Kidney (tissue), 13 donors: ENCODE measurements at regions not wholly inside any gene's neighbourhood (a gene's known extent, or its start where the extent isn't known, plus 50 kb on each side); places are given as distances from the start of the nearest gene placed in this dataset.
A peak's percentile ranks its signal among the peaks of the same experiment; 100 is the strongest.

Experiments
- DNase-seq, 5 donors: peaks; one replicate each; pipeline ENCODE4 v3.0.0-alpha.2; 2013 to 2020
- FAIRE-seq: peaks from 2 replicates; lab custom pipeline; 2012; peaks lifted over from hg19 to GRCh38; lab: Jason Lieb, UNC
- H3K27ac ChIP-seq, 2 donors: one replicate each; pipeline ENCODE4 v1.7.0; 2013; ENCODE audit warnings: low read depth in 2 of 2, low read length in 2 of 2, inconsistent platforms in 1 of 2
- H3K27me3 ChIP-seq: one replicate; pipeline ENCODE4 v1.7.1; 2013; ENCODE audit warnings: low read length, inconsistent platforms; ENCODE audit not compliant: control insufficient read depth, insufficient read depth
- H3K36me3 ChIP-seq, 3 donors: one replicate each; pipeline versions ENCODE4 v1.7.0 to v1.7.1; 2013; ENCODE audit warnings: low read length in 3 of 3, control low read depth in 1 of 3, inconsistent platforms in 1 of 3; ENCODE audit not compliant: insufficient read depth in 3 of 3, control insufficient read depth in 2 of 3
- H3K4me1 ChIP-seq, 3 donors: one replicate each; pipeline versions ENCODE4 v1.7.0 to v1.7.1; 2013; ENCODE audit warnings: low read length in 3 of 3, inconsistent platforms in 1 of 3, low read depth in 1 of 3; ENCODE audit not compliant: control insufficient read depth in 2 of 3, insufficient read depth in 2 of 3
- H3K4me3 ChIP-seq, 3 donors: one replicate each; pipeline versions ENCODE4 v1.7.0 to v1.8.1; 2013; ENCODE audit warnings: low read length in 3 of 3, control low read depth in 1 of 3, inconsistent platforms in 1 of 3
- H3K9ac ChIP-seq, 3 donors: one replicate each; pipeline versions ENCODE4 v1.7.0 to v1.7.1; 2013; ENCODE audit warnings: low read length in 3 of 3, control low read depth in 1 of 3, inconsistent platforms in 1 of 3
- H3K9me3 ChIP-seq, 3 donors: one replicate each; pipeline versions ENCODE4 v1.7.0 to v1.7.1; 2013; ENCODE audit warnings: low read length in 3 of 3, control low read depth in 1 of 3, inconsistent platforms in 1 of 3; ENCODE audit not compliant: control insufficient read depth in 2 of 3, insufficient read depth in 1 of 3
- intact Hi-C: fragments of 100-400 bp; cut with DNase I; formaldehyde crosslinking; loops from one replicate; pipeline ENCODE4 v1.11.1; 2022
- TF ChIP-seq, protein P1 (sequence below): IDR thresholded peaks from 3 replicates; pipeline ENCODE4 v1.5.1; 2012; ENCODE audit warnings: mild to moderate bottlenecking, moderate library complexity, borderline replicate concordance; ENCODE audit not compliant: insufficient read depth; ENCODE audit errors: extremely low read depth
- donor health status: control.
- donor health status: control.
- donor health status: control.
- donor health status: control.
- donor health status: control.
- donor health status: DM: yes; HTN: yes; CAD: no.
- donor health status: Normal renal cell carcinoma (clear cell type).

DNA sequence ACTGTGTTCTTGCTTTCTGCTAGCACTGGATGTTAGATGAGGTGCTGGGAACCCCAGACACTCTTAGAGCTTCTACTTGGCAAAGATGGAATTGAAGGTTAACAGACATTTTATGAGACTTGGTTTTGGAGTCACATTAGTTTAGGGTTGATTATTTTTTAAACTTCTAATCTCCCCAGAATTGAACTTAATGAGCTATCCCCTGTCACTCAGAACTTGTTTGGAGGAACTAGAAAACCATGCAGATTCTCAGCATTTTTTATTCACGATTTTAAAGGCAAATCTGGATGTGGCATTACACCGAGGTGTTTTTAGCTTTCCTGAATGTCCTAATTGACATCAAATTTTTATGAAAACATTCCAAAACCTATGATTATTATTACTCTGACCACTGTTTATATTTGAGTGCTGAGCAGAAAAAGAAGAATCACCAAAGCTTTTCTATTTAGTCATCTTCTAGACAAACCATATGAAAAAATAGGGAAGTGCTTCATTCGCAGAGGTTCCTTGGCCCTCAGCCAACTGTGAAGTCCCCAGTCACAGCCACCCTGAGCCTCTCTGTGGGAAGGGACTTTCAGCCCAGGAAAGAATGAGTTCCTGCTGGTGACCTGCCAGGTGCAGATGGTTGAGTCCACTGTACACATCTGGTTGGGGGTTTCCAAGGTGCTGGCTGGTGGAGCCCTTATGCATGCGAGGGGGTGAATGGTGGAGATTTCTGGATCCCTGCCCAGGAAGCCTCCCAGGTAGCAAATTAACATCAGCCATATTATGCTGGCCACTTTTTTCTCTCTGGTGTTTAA lies 196.0 kb upstream of the TOPAZ1 start:
- no peaks in the 10 kb centered on the region for H3K27me3 ChIP-seq
- no peak overlapping the region for H3K4me3 ChIP-seq
- FAIRE-seq: no peak
- no peaks in the 10 kb centered on the region for H3K9me3 ChIP-seq
- H3K36me3 ChIP-seq: no peaks in the 10 kb centered on the region
- H3K27ac ChIP-seq: no peak overlapping the region
- TF ChIP-seq, protein P1, sequence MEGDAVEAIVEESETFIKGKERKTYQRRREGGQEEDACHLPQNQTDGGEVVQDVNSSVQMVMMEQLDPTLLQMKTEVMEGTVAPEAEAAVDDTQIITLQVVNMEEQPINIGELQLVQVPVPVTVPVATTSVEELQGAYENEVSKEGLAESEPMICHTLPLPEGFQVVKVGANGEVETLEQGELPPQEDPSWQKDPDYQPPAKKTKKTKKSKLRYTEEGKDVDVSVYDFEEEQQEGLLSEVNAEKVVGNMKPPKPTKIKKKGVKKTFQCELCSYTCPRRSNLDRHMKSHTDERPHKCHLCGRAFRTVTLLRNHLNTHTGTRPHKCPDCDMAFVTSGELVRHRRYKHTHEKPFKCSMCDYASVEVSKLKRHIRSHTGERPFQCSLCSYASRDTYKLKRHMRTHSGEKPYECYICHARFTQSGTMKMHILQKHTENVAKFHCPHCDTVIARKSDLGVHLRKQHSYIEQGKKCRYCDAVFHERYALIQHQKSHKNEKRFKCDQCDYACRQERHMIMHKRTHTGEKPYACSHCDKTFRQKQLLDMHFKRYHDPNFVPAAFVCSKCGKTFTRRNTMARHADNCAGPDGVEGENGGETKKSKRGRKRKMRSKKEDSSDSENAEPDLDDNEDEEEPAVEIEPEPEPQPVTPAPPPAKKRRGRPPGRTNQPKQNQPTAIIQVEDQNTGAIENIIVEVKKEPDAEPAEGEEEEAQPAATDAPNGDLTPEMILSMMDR: no peak
- intact Hi-C loops: no loop called here
- H3K9ac ChIP-seq: no peak overlapping the region
- peak in 3 of 5 donors; percentile 25 to 83 (median 47) for DNase-seq
- no peaks in the 10 kb centered on the region for H3K4me1 ChIP-seq

GRCh38 chr3:44047796-44048195 lies 193.9 kb upstream of the TOPAZ1 start:
- TF ChIP-seq, protein P1: no peak
- Histone ChIP-seq H3K27me3 (no peaks in the 10 kb centered on the region), H3K4me3 (no peak overlapping the region), H3K36me3 (no peaks in the 10 kb centered on the region), H3K9me3 (no peaks in the 10 kb centered on the region), H3K27ac (no peak overlapping the region), H3K4me1 (no peaks in the 10 kb centered on the region), H3K9ac (no peak overlapping the region)
- intact Hi-C loops: no loop called here
- DNase-seq: no peak
- no peak for FAIRE-seq

- TF ChIP-seq, protein P1: no peak
- Histone ChIP-seq H3K27me3 (no peaks in the 10 kb centered on the region), H3K9me3 (no peaks in the 10 kb centered on the region), H3K9ac (no peak overlapping the region), H3K27ac (no peak overlapping the region), H3K4me1 (no peaks in the 10 kb centered on the region), H3K4me3 (no peak overlapping the region), H3K36me3 (no peaks in the 10 kb centered on the region)
- intact Hi-C loops: no loop called here
- no peak for FAIRE-seq
- DNase-seq: peak in 1 of 5 donors; percentile 26
These were observed 193.3 kb upstream of the TOPAZ1 start for GRCh38 chr3:44048196-44048924.
